Skeletal muscle cell (primary cell): ENCODE measurements at regions not wholly inside any gene's neighbourhood (a gene's known extent, or its start where the extent isn't known, plus 50 kb on each side); places are given as distances from the start of the nearest gene placed in this dataset.
"Not testable (repeated sequence)": the region's sequence is repeated elsewhere in the genome, so short reads cannot be mapped to it uniquely, and the experiment has no call there.

ENCODE experiments used
- DNase-seq: peaks from one replicate; pipeline ENCODE4 v3.0.0-alpha.2; 2010; ENCODE audit warnings: low read depth
- H3K4me3 ChIP-seq: 2 replicates; pipeline ENCODE4 v1.5.1; 2011; ENCODE audit warnings: low read depth, mild to moderate bottlenecking, control low read depth, low read length, moderate library complexity

- DNase-seq, H3K4me3 ChIP-seq: not testable (repeated sequence)
These were observed 95.8 kb downstream of the PPIAL4G start for GRCh38 chr1:148387122-148387948.

GRCh38 chr1:148386617-148387016 lies 96.5 kb downstream of the PPIAL4G start:
- H3K4me3 ChIP-seq = no peak overlapping the region
- no peak for DNase-seq

GRCh38 chr1:148386031-148386398 lies 97.1 kb downstream of the PPIAL4G start:
- not testable (repeated sequence) for DNase-seq, H3K4me3 ChIP-seq

GRCh38 chr1:148385371-148386030 lies 97.6 kb downstream of the PPIAL4G start:
- H3K4me3 ChIP-seq = no peak overlapping the region
- DNase-seq = no peak

- DNase-seq = no peak
- H3K4me3 ChIP-seq = no peak overlapping the region
These were observed 99.1 kb downstream of the PPIAL4G start for GRCh38 chr1:148383966-148384365.

GRCh38 chr1:148379697-148380096 lies 103.4 kb downstream of the PPIAL4G start:
- DNase-seq = no peak
- no peak overlapping the region for H3K4me3 ChIP-seq

GRCh38 chr1:148379170-148379500 lies 104.0 kb downstream of the PPIAL4G start:
- no peak for DNase-seq
- H3K4me3 ChIP-seq = no peak overlapping the region

GRCh38 chr1:148377992-148378391 lies 105.1 kb downstream of the PPIAL4G start:
- H3K4me3 ChIP-seq, DNase-seq: not testable (repeated sequence)

GRCh38 chr1:148377045-148377444 lies 106.1 kb downstream of the PPIAL4G start:
- not testable (repeated sequence) for DNase-seq, H3K4me3 ChIP-seq

- H3K4me3 ChIP-seq = no peak overlapping the region
- DNase-seq = no peak
These were observed 109.0 kb downstream of the PPIAL4G start for GRCh38 chr1:148374101-148374500.

GRCh38 chr1:148373192-148373925 lies 109.7 kb downstream of the PPIAL4G start:
- H3K4me3 ChIP-seq = no peak overlapping the region
- no peak for DNase-seq

GRCh38 chr1:148372731-148373130 lies 110.4 kb downstream of the PPIAL4G start:
- DNase-seq = no peak
- no peak overlapping the region for H3K4me3 ChIP-seq

- H3K4me3 ChIP-seq, DNase-seq: not testable (repeated sequence)
These were observed 110.9 kb downstream of the PPIAL4G start for GRCh38 chr1:148372051-148372726.

GRCh38 chr1:148371551-148371994 lies 111.5 kb downstream of the PPIAL4G start:
- not testable (repeated sequence) for DNase-seq, H3K4me3 ChIP-seq

- not testable (repeated sequence) for H3K4me3 ChIP-seq
These were observed 112.4 kb downstream of the PPIAL4G start for GRCh38 chr1:148370661-148371060.

GRCh38 chr1:148367596-148367995 lies 115.5 kb downstream of the PPIAL4G start:
- no peak overlapping the region for H3K4me3 ChIP-seq
- DNase-seq = no peak

More at GRCh38 chr1:148370661-148371060, 112.4 kb downstream of the PPIAL4G start:
- DNase-seq = not testable (repeated sequence)

- H3K4me3 ChIP-seq, DNase-seq: not testable (repeated sequence)
These were observed 116.9 kb downstream of the PPIAL4G start for GRCh38 chr1:148366136-148366753.

- DNase-seq, H3K4me3 ChIP-seq: not testable (repeated sequence)
These were observed 118.0 kb downstream of the PPIAL4G start for GRCh38 chr1:148365151-148365550.

GRCh38 chr1:148363979-148364378 lies 119.1 kb downstream of the PPIAL4G start:
- DNase-seq, H3K4me3 ChIP-seq: not testable (repeated sequence)
